ENCODE measurements at regions not wholly inside any gene's neighbourhood (a gene's known extent, or its start where the extent isn't known, plus 50 kb on each side); places are given as distances from the start of the nearest gene placed in this dataset.
A peak's percentile ranks its signal among the peaks of the same experiment; 100 is the strongest.

GRCh38 chrX:80184854-80185253 is 170.3 kb downstream of the TBX22 start:
- no peak overlapping the region for H3K27ac ChIP-seq
- no peak for TF ChIP-seq ZFX (IDR thresholded peaks at IDR 0.05)
- peak; percentile 14 for TF ChIP-seq CTCF (conservative IDR thresholded peaks at IDR 0.05)

GRCh38 chrX:80206647-80207046 is 192.1 kb downstream of the TBX22 start:
- no peak overlapping the region for H3K27ac ChIP-seq
- TF ChIP-seq ZFX (IDR thresholded peaks at IDR 0.05): no peak
- TF ChIP-seq CTCF (conservative IDR thresholded peaks at IDR 0.05): no peak

GRCh38 chrX:80207327-80207726 is 192.8 kb downstream of the TBX22 start:
- H3K27ac ChIP-seq: no peak overlapping the region
- TF ChIP-seq ZFX (IDR thresholded peaks at IDR 0.05) (no peak), CTCF (conservative IDR thresholded peaks at IDR 0.05) (no peak)

- TF ChIP-seq ZFX (IDR thresholded peaks at IDR 0.05): no peak
- no peak for TF ChIP-seq CTCF (conservative IDR thresholded peaks at IDR 0.05)
- no peak overlapping the region for H3K27ac ChIP-seq
Observed at GRCh38 chrX:80216086-80216485, 201.5 kb downstream of the TBX22 start.

DNA sequence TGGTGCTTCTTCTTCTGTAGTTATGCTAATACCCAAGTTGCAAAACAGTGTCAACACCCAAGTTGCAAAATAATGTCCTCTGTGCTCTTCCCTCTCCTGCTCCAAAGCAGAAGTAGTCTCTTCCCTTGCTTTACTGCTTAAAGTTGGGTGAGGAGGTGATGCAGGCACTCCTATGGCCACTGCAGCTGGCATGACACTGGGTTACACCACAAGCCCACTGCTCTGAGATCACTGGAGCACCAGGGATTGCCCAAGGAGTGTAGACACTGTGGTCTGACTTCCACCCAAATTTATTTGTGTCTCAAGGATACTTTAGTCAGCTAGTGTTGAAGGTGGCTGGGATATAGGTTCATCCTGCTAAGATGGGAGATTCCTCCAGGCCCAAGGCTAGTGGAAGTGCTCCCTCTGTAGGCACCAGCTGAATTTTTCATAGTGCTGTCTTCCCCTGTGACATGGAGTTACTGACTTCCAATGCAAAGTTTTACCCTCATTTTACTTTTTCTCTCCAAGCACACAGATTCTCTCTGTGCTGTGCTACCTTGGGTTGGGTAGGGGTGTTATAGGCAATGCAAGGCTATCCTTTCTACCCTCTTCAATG is 196.2 kb upstream of the TENT5D start:
- no peak for TF ChIP-seq ZFX (IDR thresholded peaks at IDR 0.05)
- peak; percentile 22 for TF ChIP-seq CTCF (conservative IDR thresholded peaks at IDR 0.05)
- H3K27ac ChIP-seq: no peak overlapping the region

GRCh38 chrX:80229626-80230025 is 190.6 kb upstream of the TENT5D start:
- no peak overlapping the region for H3K27ac ChIP-seq
- TF ChIP-seq CTCF (conservative IDR thresholded peaks at IDR 0.05) (no peak), ZFX (IDR thresholded peaks at IDR 0.05) (no peak)

GRCh38 chrX:80237072-80237471 is 183.2 kb upstream of the TENT5D start:
- TF ChIP-seq ZFX (IDR thresholded peaks at IDR 0.05) (no peak), CTCF (conservative IDR thresholded peaks at IDR 0.05) (peak; percentile 43)
- no peak overlapping the region for H3K27ac ChIP-seq
